Neural progenitor cell (in vitro differentiated cells): ENCODE measurements at regions not wholly inside any gene's neighbourhood (a gene's known extent, or its start where the extent isn't known, plus 50 kb on each side); places are given as distances from the start of the nearest gene placed in this dataset.
"Not testable (repeated sequence)": the region's sequence is repeated elsewhere in the genome, so short reads cannot be mapped to it uniquely, and the experiment has no call there.

Experiments used
- DNase-seq: peaks from one replicate; pipeline ENCODE4 v3.0.0-alpha.2; 2016; ENCODE audit warnings: low spot score
- H2AFZ ChIP-seq: fragments of 200-600 bp; sonication (generic); replicated peaks from 2 replicates; pipeline ENCODE4 v1.6.1; 2016; ENCODE audit warnings: antibody characterized with exemption
- H3F3A ChIP-seq: fragments of 200-600 bp; sonication (generic); 2 replicates; pipeline ENCODE4 v1.6.1; 2016; ENCODE audit warnings: antibody characterized with exemption, low read depth
- H3K27ac ChIP-seq: fragments of 200-600 bp; sonication (generic); 2 replicates; pipeline ENCODE4 v1.5.1; 2016; ENCODE audit warnings: mild to moderate bottlenecking
- H3K27me3 ChIP-seq: fragments of 200-600 bp; sonication (generic); 2 replicates; pipeline ENCODE4 v1.6.1; 2016; ENCODE audit warnings: mild to moderate bottlenecking, moderate library complexity
- H3K36me3 ChIP-seq: fragments of 200-600 bp; sonication (generic); 2 replicates; pipeline ENCODE4 v1.5.1; 2016
- H3K4me1 ChIP-seq: fragments of 200-600 bp; sonication (generic); 2 replicates; pipeline ENCODE4 v1.6.1; 2016; ENCODE audit warnings: mixed run types
- H3K4me2 ChIP-seq: fragments of 200-600 bp; sonication (generic); 2 replicates; pipeline ENCODE4 v1.6.1; 2016
- H3K4me3 ChIP-seq: fragments of 200-600 bp; sonication (generic); 2 replicates; pipeline ENCODE4 v1.5.1; 2016
- H3K79me2 ChIP-seq: fragments of 200-600 bp; sonication (generic); 2 replicates; pipeline ENCODE4 v1.6.1; 2016; ENCODE audit warnings: low read depth
- H3K9ac ChIP-seq: fragments of 200-600 bp; sonication (generic); 2 replicates; pipeline ENCODE4 v1.6.1; 2016
- H3K9me3 ChIP-seq: fragments of 200-600 bp; sonication (generic); 2 replicates; pipeline ENCODE4 v1.5.1; 2016; ENCODE audit warnings: low read depth
- H4K20me1 ChIP-seq: fragments of 200-600 bp; sonication (generic); 2 replicates; pipeline ENCODE4 v1.6.1; 2016; ENCODE audit warnings: low read depth
- H3K27ac Mint-ChIP-seq: 3 replicates; pipeline ENCODE4 v1.8.0; 2021; ENCODE audit warnings: mixed read lengths
- H3K27me3 Mint-ChIP-seq: 2 replicates; pipeline ENCODE4 v1.8.0; 2022; ENCODE audit warnings: low read depth, mild to moderate bottlenecking, inconsistent platforms, moderate library complexity, mixed read lengths; ENCODE audit not compliant: insufficient read depth
- H3K36me3 Mint-ChIP-seq: 3 replicates; pipeline ENCODE4 v1.8.0; 2021; ENCODE audit warnings: mixed read lengths
- H3K4me1 Mint-ChIP-seq: 3 replicates; pipeline ENCODE4 v1.8.0; 2021; ENCODE audit warnings: mixed read lengths
- H3K4me3 Mint-ChIP-seq: 3 replicates; pipeline ENCODE4 v1.8.0; 2021; ENCODE audit warnings: mild to moderate bottlenecking, moderate library complexity, mixed read lengths
- H3K9me3 Mint-ChIP-seq: 3 replicates; pipeline ENCODE4 v1.8.0; 2020; ENCODE audit warnings: mixed read lengths
- CTCF ChIP-seq: fragments of 200-600 bp; sonication (generic); IDR thresholded peaks from 2 replicates; pipeline ENCODE4 v1.5.1; 2017; ENCODE audit warnings: antibody characterized with exemption, mild to moderate bottlenecking
- EZH2 ChIP-seq: fragments of 200-600 bp; sonication (generic); IDR thresholded peaks from 2 replicates; pipeline ENCODE4 v1.6.1; 2017; ENCODE audit warnings: antibody characterized with exemption, mild to moderate bottlenecking, moderate library complexity
- EZH2phosphoT487 ChIP-seq: fragments of 200-600 bp; sonication (generic); IDR thresholded peaks from 2 replicates; pipeline ENCODE4 v1.6.1; 2017; ENCODE audit warnings: antibody characterized with exemption

DNA sequence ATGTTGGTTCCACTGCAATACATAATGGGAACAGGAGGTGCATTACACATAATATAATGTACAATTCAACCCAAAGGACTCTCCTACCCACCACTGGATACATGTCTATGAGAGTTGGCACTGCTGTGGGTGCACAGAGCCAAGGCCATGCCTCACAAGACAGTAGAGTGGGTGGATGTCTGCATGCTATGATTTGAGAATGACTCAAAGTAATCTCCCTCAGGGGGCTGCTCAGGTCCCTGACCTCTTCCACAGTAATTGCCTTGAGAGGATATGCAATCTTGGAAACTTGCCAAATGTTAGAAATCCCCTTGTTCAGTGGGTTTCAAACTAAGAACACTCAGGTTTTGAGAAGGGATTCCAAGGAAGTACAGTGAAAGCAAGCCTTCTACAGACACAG is 79.0 kb downstream of the ANKEF1 start:
- Histone ChIP-seq H3K27ac (no peak overlapping the region), H3K4me1 (no peaks in the 10 kb centered on the region), H3K9ac (no peak overlapping the region), H3K27me3 (no peaks in the 10 kb centered on the region), H3K9me3 (no peaks in the 10 kb centered on the region), H3K4me3 (no peak overlapping the region), H3K36me3 (no peaks in the 10 kb centered on the region), H4K20me1 (no peaks in the 10 kb centered on the region), H3K79me2 (no peaks in the 10 kb centered on the region), H3K4me2 (no peak overlapping the region), H3F3A (no peaks in the 10 kb centered on the region), H2AFZ (no peak overlapping the region)
- Mint-ChIP-seq H3K27ac (no peak overlapping the region), H3K9me3 (no peaks in the 10 kb centered on the region), H3K36me3 (no peaks in the 10 kb centered on the region), H3K27me3 (peaks cover 3% of the 10 kb centered on the region), H3K4me3 (no peak overlapping the region), H3K4me1 (peaks cover 3% of the 10 kb centered on the region)
- no peak for DNase-seq
- no peak for TF ChIP-seq EZH2
- TF ChIP-seq EZH2phosphoT487 = no peak
- TF ChIP-seq CTCF = no peak

DNA sequence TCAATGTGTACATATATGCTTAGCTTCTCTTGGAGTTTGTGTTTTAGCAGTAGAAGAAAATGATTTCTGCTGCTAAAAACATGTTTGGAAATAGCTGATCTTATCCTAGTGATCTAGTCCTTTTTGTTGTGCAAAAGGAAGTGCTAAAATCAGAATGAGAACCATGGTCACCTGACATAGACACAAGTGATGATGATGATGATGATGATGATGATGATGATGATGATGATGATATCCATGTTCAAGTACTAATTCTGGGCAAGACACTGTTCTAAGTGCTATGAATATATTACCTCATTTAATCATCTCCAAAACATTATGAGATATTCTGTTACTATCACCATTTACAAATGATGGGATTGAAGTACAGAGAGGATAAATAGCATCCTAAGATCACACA is 79.8 kb downstream of the ANKEF1 start:
- Histone ChIP-seq H3K79me2 (no peaks in the 10 kb centered on the region), H4K20me1 (no peaks in the 10 kb centered on the region), H2AFZ (no peak overlapping the region), H3F3A (no peaks in the 10 kb centered on the region), H3K36me3 (no peaks in the 10 kb centered on the region), H3K27ac (no peak overlapping the region), H3K4me1 (no peaks in the 10 kb centered on the region), H3K4me2 (no peak overlapping the region), H3K27me3 (no peaks in the 10 kb centered on the region), H3K9ac (no peak overlapping the region), H3K9me3 (no peaks in the 10 kb centered on the region), H3K4me3 (no peak overlapping the region)
- Mint-ChIP-seq H3K4me3 (no peak overlapping the region), H3K27ac (no peak overlapping the region), H3K36me3 (no peaks in the 10 kb centered on the region), H3K27me3 (peaks cover 3% of the 10 kb centered on the region), H3K4me1 (peaks cover 3% of the 10 kb centered on the region), H3K9me3 (no peaks in the 10 kb centered on the region)
- TF ChIP-seq EZH2phosphoT487 (no peak), EZH2 (no peak), CTCF (no peak)
- no peak for DNase-seq

GRCh38 chr20:10115021-10115420 is 80.2 kb downstream of the ANKEF1 start:
- peaks cover 3% of the 10 kb centered on the region for H3K4me1 Mint-ChIP-seq
- Histone ChIP-seq H3K4me2 (no peak overlapping the region), H3K9me3 (no peaks in the 10 kb centered on the region), H3K4me3 (no peak overlapping the region), H3K27me3 (no peaks in the 10 kb centered on the region), H3K36me3 (no peaks in the 10 kb centered on the region), H2AFZ (no peak overlapping the region), H4K20me1 (no peaks in the 10 kb centered on the region), H3K27ac (no peak overlapping the region), H3K4me1 (no peaks in the 10 kb centered on the region), H3K9ac (no peak overlapping the region), H3K79me2 (no peaks in the 10 kb centered on the region), H3F3A (no peaks in the 10 kb centered on the region)
- H3K4me3 Mint-ChIP-seq = no peak overlapping the region
- H3K9me3 Mint-ChIP-seq = no peaks in the 10 kb centered on the region
- H3K27me3 Mint-ChIP-seq = peaks cover 3% of the 10 kb centered on the region
- DNase-seq = no peak
- no peak for TF ChIP-seq EZH2phosphoT487
- no peak for TF ChIP-seq CTCF
- TF ChIP-seq EZH2 = no peak
- no peaks in the 10 kb centered on the region for H3K36me3 Mint-ChIP-seq
- no peak overlapping the region for H3K27ac Mint-ChIP-seq

GRCh38 chr20:10119336-10119735 is 84.5 kb downstream of the ANKEF1 start:
- Mint-ChIP-seq H3K4me3 (no peak overlapping the region), H3K9me3 (peaks cover 9% of the 10 kb centered on the region), H3K27me3 (peaks cover 3% of the 10 kb centered on the region), H3K36me3 (no peaks in the 10 kb centered on the region), H3K4me1 (no peaks in the 10 kb centered on the region), H3K27ac (no peak overlapping the region)
- Histone ChIP-seq H3K79me2 (no peaks in the 10 kb centered on the region), H3K4me1 (no peaks in the 10 kb centered on the region), H3F3A (no peaks in the 10 kb centered on the region), H2AFZ (peak overlapping the region; percentile 15), H3K4me2 (no peak overlapping the region), H3K36me3 (no peaks in the 10 kb centered on the region), H3K27ac (no peak overlapping the region), H3K9ac (no peak overlapping the region), H4K20me1 (no peaks in the 10 kb centered on the region), H3K9me3 (no peaks in the 10 kb centered on the region), H3K4me3 (no peak overlapping the region), H3K27me3 (no peaks in the 10 kb centered on the region)
- TF ChIP-seq EZH2 (no peak), EZH2phosphoT487 (no peak), CTCF (no peak)
- DNase-seq = no peak

DNA sequence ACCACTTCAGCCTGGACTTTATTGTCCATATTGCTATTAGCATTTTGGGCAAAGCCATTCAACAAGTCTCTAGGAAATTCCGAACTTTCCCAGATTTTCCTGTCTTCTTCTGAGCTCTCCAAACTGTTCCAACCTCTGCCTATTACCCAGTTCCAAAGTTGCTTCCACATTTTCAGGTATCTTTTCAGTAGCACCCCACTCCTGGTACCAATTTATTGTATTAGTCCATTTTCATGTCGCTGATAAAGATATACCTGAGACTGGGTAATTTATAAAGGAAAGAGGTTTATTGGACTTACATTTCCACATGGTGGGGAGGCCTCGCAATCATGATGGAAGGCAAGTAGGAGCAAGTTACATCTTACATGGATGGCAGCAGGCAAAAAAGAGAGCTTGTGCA is 90.1 kb downstream of the ANKEF1 start:
- H3K36me3 Mint-ChIP-seq, H3K4me3 ChIP-seq, H3K4me2 ChIP-seq, H3K36me3 ChIP-seq, H3F3A ChIP-seq, H3K4me3 Mint-ChIP-seq, H3K4me1 Mint-ChIP-seq, H3K79me2 ChIP-seq, DNase-seq, H3K9ac ChIP-seq, H3K4me1 ChIP-seq, H3K27ac Mint-ChIP-seq, H3K9me3 ChIP-seq, H3K27ac ChIP-seq, H3K27me3 ChIP-seq, H4K20me1 ChIP-seq, H3K27me3 Mint-ChIP-seq, H2AFZ ChIP-seq: not testable (repeated sequence)
- peaks cover 20% of the 10 kb centered on the region for H3K9me3 Mint-ChIP-seq
